Brain microvascular endothelial cell (primary cell): ENCODE measurements at regions not wholly inside any gene's neighbourhood (a gene's known extent, or its start where the extent isn't known, plus 50 kb on each side); places are given as distances from the start of the nearest gene placed in this dataset.

Experiments
- DNase-seq: peaks from one replicate; pipeline ENCODE4 v3.0.0-alpha.2; 2020
- H3K27ac ChIP-seq: fragments of 250-450 bp; sonication (Bioruptor Pico); 2 replicates; pipeline ENCODE4 v1.5.1; 2020; ENCODE audit warnings: mild to moderate bottlenecking, moderate library complexity
- H3K27me3 ChIP-seq: fragments of 250-450 bp; sonication (Bioruptor Pico); replicated peaks from 2 replicates; pipeline ENCODE4 v1.5.1; 2020; ENCODE audit warnings: mild to moderate bottlenecking
- H3K36me3 ChIP-seq: fragments of 250-450 bp; sonication (Bioruptor Pico); replicated peaks from 2 replicates; pipeline ENCODE4 v1.5.1; 2020; ENCODE audit warnings: mild to moderate bottlenecking
- H3K4me3 ChIP-seq: 2 replicates; pipeline ENCODE4 v1.5.1; 2011; ENCODE audit warnings: low read depth, mild to moderate bottlenecking, control low read depth, low read length, moderate library complexity
- CTCF ChIP-seq: IDR thresholded peaks from 2 replicates; pipeline ENCODE4 v1.5.1; 2011; ENCODE audit warnings: low read depth, mild to moderate bottlenecking, moderate library complexity, low read length, control low read depth, inconsistent platforms; ENCODE audit errors: missing control alignments
- in situ Hi-C: cut with HindIII; loops from 2 replicates; pipeline ENCODE4 v1.10.0; 2017; ENCODE audit warnings: low sequenced_read_pairs, low pct_ligation_motif_present

GRCh38 chr1:226798427-226799411 lies 59.6 kb upstream of the ITPKB start:
- Histone ChIP-seq H3K27me3 (no peaks in the 10 kb centered on the region), H3K36me3 (no peaks in the 10 kb centered on the region), H3K4me3 (no peak overlapping the region), H3K27ac (no peak overlapping the region)
- TF ChIP-seq CTCF = no peak
- in situ Hi-C loops = no loop called here
- no peak for DNase-seq

- in situ Hi-C loops = no loop called here
- Histone ChIP-seq H3K27me3 (no peaks in the 10 kb centered on the region), H3K4me3 (no peak overlapping the region), H3K36me3 (no peaks in the 10 kb centered on the region), H3K27ac (no peak overlapping the region)
- DNase-seq = no peak
- TF ChIP-seq CTCF = no peak
Measured at GRCh38 chr1:226797151-226797550, 58.1 kb upstream of the ITPKB start.

- H3K27me3 ChIP-seq = no peaks in the 10 kb centered on the region
- TF ChIP-seq CTCF = no peak
- DNase-seq = no peak
- in situ Hi-C loops = no loop called here
- H3K36me3 ChIP-seq = no peaks in the 10 kb centered on the region
- H3K4me3 ChIP-seq = no peak overlapping the region
- H3K27ac ChIP-seq = no peak overlapping the region
Measured at GRCh38 chr1:226793620-226794276, 54.7 kb upstream of the ITPKB start.

- Histone ChIP-seq H3K4me3 (no peak overlapping the region), H3K36me3 (no peaks in the 10 kb centered on the region), H3K27ac (no peak overlapping the region), H3K27me3 (no peaks in the 10 kb centered on the region)
- in situ Hi-C loops = no loop called here
- DNase-seq = no peak
- TF ChIP-seq CTCF = no peak
Measured at GRCh38 chr1:226792368-226792767, 53.3 kb upstream of the ITPKB start.

- in situ Hi-C loops = no loop called here
- no peaks in the 10 kb centered on the region for H3K27me3 ChIP-seq
- no peak overlapping the region for H3K27ac ChIP-seq
- TF ChIP-seq CTCF = no peak
- no peak for DNase-seq
- no peaks in the 10 kb centered on the region for H3K36me3 ChIP-seq
- no peak overlapping the region for H3K4me3 ChIP-seq
Measured at GRCh38 chr1:226790545-226791181, 51.6 kb upstream of the ITPKB start.
